Endothelial cell of umbilical vein (primary cell): ENCODE measurements at regions not wholly inside any gene's neighbourhood (a gene's known extent, or its start where the extent isn't known, plus 50 kb on each side); places are given as distances from the start of the nearest gene placed in this dataset.

ENCODE experiments used
- BruUV-seq: library from RNA; stranded (reverse); fragments of 400-500 nt; replicated peaks from 2 replicates; lab custom pipeline; 2021; lab: Mats Ljungman, UMichigan
- CTCF ChIA-PET: fragments of 300-600, 350-600 bp; sonication (Branson Sonifier 250); formaldehyde crosslinking; loops from one replicate; lab custom pipeline; 2021; ENCODE audit warnings: antibody characterized with exemption, inconsistent platforms; lab: Charles Lee
- POLR2A ChIA-PET: fragments of 300-600, 350-600 bp; sonication (Branson Sonifier 250); formaldehyde crosslinking; loops from one replicate; lab custom pipeline; 2021; ENCODE audit warnings: antibody characterized with exemption, inconsistent platforms; lab: Charles Lee
- DNase-seq: peaks from one replicate; pipeline ENCODE4 v3.0.0-alpha.2; 2011; ENCODE audit warnings: low read depth, low spot score
- FAIRE-seq: peaks from 2 replicates; lab custom pipeline; 2011; peaks lifted over from hg19 to GRCh38; lab: Jason Lieb, UNC
- H2AFZ ChIP-seq: 2 replicates; pipeline ENCODE4 v1.6.0; 2012; ENCODE audit warnings: low read depth, low read length, control low read depth, inconsistent platforms
- H3K27ac ChIP-seq: 2 replicates; pipeline ENCODE4 v1.5.1; 2011; ENCODE audit warnings: low read depth, mild to moderate bottlenecking, control low read depth, low read length, moderate library complexity; ENCODE audit not compliant: insufficient read depth
- H3K27me3 ChIP-seq, 2 experiments: 2 replicates each; pipeline versions ENCODE4 v1.6.0 to v1.6.1; 2011; ENCODE audit warnings: low read length in 2 of 2, mixed read lengths in 1 of 2; ENCODE audit not compliant: control insufficient read depth in 2 of 2, insufficient read depth in 2 of 2
- H3K36me3 ChIP-seq, 2 experiments: 2 replicates in 1 of 2; 3 replicates in 1 of 2; pipeline ENCODE4 v1.5.1; 2011; ENCODE audit warnings: low read length in 2 of 2, mild to moderate bottlenecking in 1 of 2, moderate library complexity in 1 of 2; ENCODE audit not compliant: control insufficient read depth in 2 of 2, insufficient read depth in 2 of 2; ENCODE audit errors: extremely low read depth in 1 of 2
- H3K4me1 ChIP-seq: 3 replicates; pipeline ENCODE4 v1.5.1; 2011; ENCODE audit warnings: mild to moderate bottlenecking, low read length; ENCODE audit not compliant: control insufficient read depth, insufficient read depth; ENCODE audit errors: extremely low read depth
- H3K4me2 ChIP-seq: 2 replicates; pipeline ENCODE4 v1.6.1; 2011; ENCODE audit warnings: low read length, control low read depth, mixed read lengths; ENCODE audit not compliant: insufficient read depth
- H3K4me3 ChIP-seq, 3 experiments: fragments of 200-600 bp in 1 of 3; sonication (generic), shearing (Covaris generic) in 1 of 3; replicated peaks in 1 of 3; 2 replicates each; pipeline ENCODE4 v1.5.1; 2011 to 2016; ENCODE audit warnings: control low read depth in 3 of 3, low read length in 3 of 3, mild to moderate bottlenecking in 2 of 3, inconsistent platforms in 1 of 3, low read depth in 1 of 3, moderate library complexity in 1 of 3; ENCODE audit not compliant: insufficient read depth in 1 of 3
- H3K79me2 ChIP-seq: 2 replicates; pipeline ENCODE4 v1.6.0; 2012; ENCODE audit warnings: low read length, inconsistent platforms; ENCODE audit not compliant: control insufficient read depth, insufficient read depth
- H3K9ac ChIP-seq: replicated peaks from 2 replicates; pipeline ENCODE3; 2011; ENCODE audit warnings: low read length, control low read depth; ENCODE audit not compliant: insufficient read depth; ENCODE audit errors: extremely low read depth
- H3K9me1 ChIP-seq: replicated peaks from 3 replicates; pipeline ENCODE4 v1.6.0; 2011; ENCODE audit warnings: mild to moderate bottlenecking, low read length; ENCODE audit not compliant: control insufficient read depth, insufficient read depth; ENCODE audit errors: extremely low read depth
- H3K9me3 ChIP-seq: replicated peaks from 2 replicates; pipeline ENCODE4 v1.5.1; 2012; ENCODE audit warnings: low read length, inconsistent platforms; ENCODE audit not compliant: control insufficient read depth, insufficient read depth
- H4K20me1 ChIP-seq: replicated peaks from 2 replicates; pipeline ENCODE3; 2011; ENCODE audit warnings: mild to moderate bottlenecking, low read length; ENCODE audit not compliant: control insufficient read depth, insufficient read depth; ENCODE audit errors: extremely low read depth
- CTCF ChIP-seq, 2 donors: IDR thresholded peaks; 1 replicate in 1 of 2; 2 replicates in 1 of 2; pipeline ENCODE4 v1.5.1; 2011; ENCODE audit warnings: low read length in 2 of 2, mild to moderate bottlenecking in 2 of 2, moderate library complexity in 2 of 2, control low read depth in 1 of 2, inconsistent platforms in 1 of 2, low read depth in 1 of 2; ENCODE audit not compliant: insufficient read depth in 1 of 2; ENCODE audit errors: extremely low read depth in 1 of 2
- EZH2 ChIP-seq: IDR thresholded peaks from 2 replicates; pipeline ENCODE4 v1.6.1; 2012; ENCODE audit warnings: borderline replicate concordance, low read depth, mild to moderate bottlenecking, moderate library complexity, low read length, inconsistent platforms; ENCODE audit not compliant: severe bottlenecking
- FOS ChIP-seq: IDR thresholded peaks from 2 replicates; pipeline ENCODE4 v1.6.1; 2011; ENCODE audit warnings: mild to moderate bottlenecking, low read length, moderate library complexity, borderline replicate concordance; ENCODE audit not compliant: insufficient read depth
- GATA2 ChIP-seq: IDR thresholded peaks from 2 replicates; pipeline ENCODE4 v1.7.0; 2011; ENCODE audit warnings: low read depth, mild to moderate bottlenecking, moderate library complexity, mixed read lengths, low read length; ENCODE audit not compliant: insufficient read length, insufficient read depth
- JUN ChIP-seq: IDR thresholded peaks from 2 replicates; pipeline ENCODE4 v1.6.1; 2011; ENCODE audit warnings: borderline replicate concordance, low read depth; ENCODE audit not compliant: insufficient read length, insufficient read depth
- MAX ChIP-seq: IDR thresholded peaks from 2 replicates; pipeline ENCODE4 v1.6.1; 2011; ENCODE audit not compliant: insufficient read depth, insufficient read length
- MYC ChIP-seq: IDR thresholded peaks from one replicate; pipeline ENCODE4 v1.6.1; 2011; ENCODE audit warnings: mild to moderate bottlenecking, low read depth, low read length
- POLR2A ChIP-seq: IDR thresholded peaks from 2 replicates; pipeline ENCODE4 v1.6.1; 2012; ENCODE audit warnings: low read depth, mild to moderate bottlenecking, control low read depth, low read length
- POLR2AphosphoS5 ChIP-seq: IDR thresholded peaks from 2 replicates; pipeline ENCODE4 v1.6.1; 2012; ENCODE audit warnings: low read depth, mild to moderate bottlenecking, control low read depth, low read length, moderate library complexity; ENCODE audit not compliant: insufficient read depth
- dilution Hi-C: fragments of 300-500 bp; cut with MboI; formaldehyde crosslinking; loops from one replicate; pipeline ENCODE4 v1.15.0; 2019; ENCODE audit warnings: low sequenced_read_pairs; ENCODE audit not compliant: extremely low pct_ligation_motif_present
- intact Hi-C: fragments of 100-400 bp; cut with micrococcal nuclease; formaldehyde crosslinking; loops from one replicate; pipeline ENCODE4 v1.10.0; 2022

- TF ChIP-seq FOS (no peak), GATA2 (no peak), JUN (no peak), CTCF (IDR thresholded peaks at IDR 0.05; ENCODE audit: extremely low read depth in 1 of 2, insufficient read depth in 1 of 2, low read depth in 1 of 2, low read length in 2 of 2) (no peak), POLR2A (no peak), POLR2AphosphoS5 (no peak), EZH2 (no peak), MYC (no peak), MAX (no peak)
- H4K20me1 ChIP-seq: no peaks in the 10 kb centered on the region
- no peak overlapping the region for H3K9ac ChIP-seq
- ChIA-PET POLR2A (no interaction called here), CTCF (no interaction called here)
- no peak overlapping the region for H3K27ac ChIP-seq
- BruUV-seq: no TSS peak
- no peaks in the 10 kb centered on the region for H3K9me3 ChIP-seq
- DNase-seq (no peak), FAIRE-seq (no peak)
- H3K9me1 ChIP-seq: no peaks in the 10 kb centered on the region
- H3K4me1 ChIP-seq: no peaks in the 10 kb centered on the region
- H2AFZ ChIP-seq: no peak overlapping the region
- H3K79me2 ChIP-seq: no peaks in the 10 kb centered on the region
- no peaks in the 10 kb centered on the region for H3K36me3 ChIP-seq
- dilution Hi-C loops: no loop called here
- no peaks in the 10 kb centered on the region for H3K27me3 ChIP-seq
- H3K4me3 ChIP-seq: no peak overlapping the region
- H3K4me2 ChIP-seq: no peak overlapping the region
- intact Hi-C loops: no loop called here
Observed at GRCh38 chr9:135299239-135299590, 180.4 kb upstream of the PPP1R26 start.
